IMR-90 (cell line): ENCODE measurements at regions not wholly inside any gene's neighbourhood (a gene's known extent, or its start where the extent isn't known, plus 50 kb on each side); places are given as distances from the start of the nearest gene placed in this dataset.

Experiments used
- ATAC-seq: fragments of 200-7000 bp; cut with Tn5 transposase; 2 replicates; pipeline ENCODE4 v1.9.1; 2020; ENCODE audit warnings: low read depth, mild to moderate bottlenecking, moderate library complexity
- BruUV-seq: library from RNA; stranded (reverse); fragments of 400-500 nt; replicated peaks from 2 replicates; lab custom pipeline; 2021; lab: Mats Ljungman, UMichigan
- CTCF ChIA-PET: fragments of 300-600 bp; formaldehyde crosslinking; extraction: SDS; loops from one replicate; lab custom pipeline; 2021; ENCODE audit warnings: antibody characterized with exemption; lab: Yijun Ruan, JAX
- POLR2A ChIA-PET: fragments of 300-600 bp; sonication (Branson Sonifier 250); formaldehyde crosslinking; loops from one replicate; lab custom pipeline; 2022; ENCODE audit warnings: antibody characterized with exemption; ENCODE audit not compliant: unreplicated experiment; lab: Charles Lee
- DNase-seq: peaks from one replicate; pipeline ENCODE4 v3.0.0; 2013
- H2AFZ ChIP-seq: replicated peaks from 2 replicates; pipeline ENCODE3; 2013; ENCODE audit warnings: low read length, mild to moderate bottlenecking; ENCODE audit not compliant: poor library complexity
- H2AK5ac ChIP-seq: 2 replicates; pipeline ENCODE4 v1.6.1; 2013; ENCODE audit warnings: low read depth, low read length, inconsistent platforms
- H2AK9ac ChIP-seq: replicated peaks from 2 replicates; pipeline ENCODE3; 2013; ENCODE audit warnings: mild to moderate bottlenecking, low read depth, low read length, moderate library complexity; ENCODE audit not compliant: poor library complexity
- H2BK120ac ChIP-seq: 2 replicates; pipeline ENCODE4 v1.6.1; 2013; ENCODE audit warnings: low read depth, low read length, inconsistent platforms
- H2BK15ac ChIP-seq: 3 replicates; pipeline ENCODE4 v1.6.1; 2013; ENCODE audit warnings: low read depth, low read length, inconsistent platforms
- H2BK20ac ChIP-seq: 2 replicates; pipeline ENCODE4 v1.6.1; 2013; ENCODE audit warnings: low read depth, mild to moderate bottlenecking, inconsistent platforms, low read length, moderate library complexity
- H2BK5ac ChIP-seq: 2 replicates; pipeline ENCODE4 v1.6.1; 2013; ENCODE audit warnings: mild to moderate bottlenecking, low read depth, low read length, inconsistent platforms; ENCODE audit not compliant: poor library complexity, severe bottlenecking
- H3K14ac ChIP-seq: replicated peaks from 2 replicates; pipeline ENCODE4 v1.6.1; 2013; ENCODE audit warnings: low read depth, low read length, inconsistent platforms
- H3K18ac ChIP-seq: 2 replicates; pipeline ENCODE4 v1.6.1; 2013; ENCODE audit warnings: low read depth, low read length, control low read depth
- H3K23ac ChIP-seq: 2 replicates; pipeline ENCODE4 v1.6.1; 2013; ENCODE audit warnings: low read depth, low read length, inconsistent platforms
- H3K27ac ChIP-seq: 2 replicates; pipeline ENCODE4 v1.5.1; 2013; ENCODE audit warnings: mild to moderate bottlenecking, control low read depth, low read length; ENCODE audit not compliant: insufficient read depth
- H3K27me3 ChIP-seq: 2 replicates; pipeline ENCODE4 v1.6.1; 2013; ENCODE audit warnings: low read length; ENCODE audit not compliant: control insufficient read depth, insufficient read depth
- H3K36me3 ChIP-seq: 2 replicates; pipeline ENCODE4 v1.6.1; 2013; ENCODE audit warnings: low read length, mixed read lengths; ENCODE audit not compliant: control insufficient read depth, insufficient read depth
- H3K4ac ChIP-seq: 2 replicates; pipeline ENCODE4 v1.6.1; 2013; ENCODE audit warnings: low read depth, low read length, inconsistent platforms
- H3K4me1 ChIP-seq: 2 replicates; pipeline ENCODE4 v1.6.1; 2013; ENCODE audit warnings: low read length, mixed read lengths; ENCODE audit not compliant: control insufficient read depth, insufficient read depth
- H3K4me2 ChIP-seq: 2 replicates; pipeline ENCODE4 v1.6.1; 2013; ENCODE audit warnings: low read depth, mild to moderate bottlenecking, control low read depth, low read length, moderate library complexity
- H3K4me3 ChIP-seq: 2 replicates; pipeline ENCODE4 v1.5.1; 2013; ENCODE audit warnings: low read depth, mild to moderate bottlenecking, control low read depth, low read length, moderate library complexity; ENCODE audit not compliant: insufficient read depth
- H3K56ac ChIP-seq: 2 replicates; pipeline ENCODE4 v1.6.1; 2013; ENCODE audit warnings: low read length, inconsistent platforms; ENCODE audit not compliant: insufficient read depth; ENCODE audit errors: extremely low read depth
- H3K79me1 ChIP-seq, 2 experiments: 2 replicates each; pipeline ENCODE4 v1.6.1; 2013; ENCODE audit warnings: low read length in 2 of 2, inconsistent platforms in 1 of 2, low read depth in 1 of 2
- H3K9ac ChIP-seq: 2 replicates; pipeline ENCODE4 v1.6.1; 2013; ENCODE audit warnings: low read depth, low read length, control low read depth
- H3K9me1 ChIP-seq: 2 replicates; pipeline ENCODE4 v1.6.1; 2013; ENCODE audit warnings: low read length, inconsistent platforms; ENCODE audit not compliant: insufficient read depth
- H3K9me3 ChIP-seq: 2 replicates; pipeline ENCODE4 v1.6.1; 2013; ENCODE audit warnings: low read length; ENCODE audit not compliant: control insufficient read depth, insufficient read depth
- H4K20me1 ChIP-seq: 2 replicates; pipeline ENCODE4 v1.6.1; 2013; ENCODE audit warnings: low read length, inconsistent platforms; ENCODE audit not compliant: insufficient read depth
- H4K5ac ChIP-seq: 2 replicates; pipeline ENCODE4 v1.6.1; 2013; ENCODE audit warnings: mild to moderate bottlenecking, low read depth, low read length, control low read depth
- H4K8ac ChIP-seq, 2 experiments: 2 replicates each; pipeline ENCODE4 v1.6.1; 2013; ENCODE audit warnings: low read depth in 2 of 2, low read length in 2 of 2, control low read depth in 1 of 2, inconsistent platforms in 1 of 2
- H4K91ac ChIP-seq: 2 replicates; pipeline ENCODE4 v1.6.1; 2013; ENCODE audit warnings: low read depth, low read length, inconsistent platforms; ENCODE audit not compliant: insufficient read depth
- BHLHE40 ChIP-seq: fragments of 150-350 bp; IDR thresholded peaks from 2 replicates; pipeline ENCODE4 v1.6.1; 2016; ENCODE audit warnings: mild to moderate bottlenecking, low read depth, low read length
- CEBPB ChIP-seq: IDR thresholded peaks from 2 replicates; pipeline ENCODE4 v1.6.1; 2012; ENCODE audit warnings: low read depth, low read length, improper control_type of control experiment
- CHD1 ChIP-seq: IDR thresholded peaks from 2 replicates; pipeline ENCODE4 v1.6.1; 2012; ENCODE audit warnings: low read depth, low read length, improper control_type of control experiment
- FOS ChIP-seq: fragments of 150-350 bp; IDR thresholded peaks from 2 replicates; pipeline ENCODE4 v1.6.1; 2016; ENCODE audit warnings: low read depth, low read length
- MAZ ChIP-seq: IDR thresholded peaks from 2 replicates; pipeline ENCODE4 v1.6.1; 2012; ENCODE audit warnings: low read depth, mild to moderate bottlenecking, low read length, improper control_type of control experiment, moderate library complexity, borderline replicate concordance
- RCOR1 ChIP-seq: IDR thresholded peaks from 2 replicates; pipeline ENCODE4 v1.6.1; 2012; ENCODE audit warnings: mild to moderate bottlenecking, low read length, improper control_type of control experiment; ENCODE audit not compliant: insufficient replicate concordance
- RFX5 ChIP-seq: IDR thresholded peaks from 2 replicates; pipeline ENCODE4 v1.8.0; 2012; ENCODE audit warnings: low read depth, mild to moderate bottlenecking, low read length, moderate library complexity
- WGBS, 2 experiments: methylation state at CpG; one replicate each; pipeline versions ENCODE4 v1.1.5 to v1.1.7; 2013; ENCODE audit warnings: missing lambda C conversion rate in 2 of 2; ENCODE audit not compliant: insufficient read length in 1 of 2; ENCODE audit errors: extremely low coverage in 2 of 2; 5-methylcytosine and 5-hydroxymethylcytosine counted together
- dilution Hi-C: fragments of 300-500 bp; cut with HindIII; formaldehyde crosslinking; loops from one replicate; pipeline ENCODE4 v1.14.3; 2018; ENCODE audit warnings: low sequenced_read_pairs; ENCODE audit not compliant: unreplicated experiment
- in situ Hi-C: fragments of 300-500 bp; cut with MboI; formaldehyde crosslinking; loops from 3 replicates; pipeline ENCODE4 v1.14.3; 2019; ENCODE audit warnings: low sequenced_read_pairs, inconsistent platforms, mixed read lengths
- intact Hi-C: fragments of 100-400 bp; cut with micrococcal nuclease; formaldehyde crosslinking; loops from 2 replicates; pipeline ENCODE4 v1.10.0; 2022
- TF ChIP-seq, protein P1 (sequence below): fragments of 150-350 bp; IDR thresholded peaks from 2 replicates; pipeline ENCODE4 v1.6.1; 2016; ENCODE audit warnings: low read depth, mild to moderate bottlenecking, low read length, moderate library complexity, borderline replicate concordance
- TF ChIP-seq, protein P2 (sequence below): conservative IDR thresholded peaks from 2 replicates; pipeline ENCODE4 v1.5.1; 2012; ENCODE audit warnings: mild to moderate bottlenecking, low read depth, low read length, improper control_type of control experiment
- TF ChIP-seq, protein P3 (sequence below): fragments of 150-350 bp; IDR thresholded peaks from 2 replicates; pipeline ENCODE4 v1.6.1; 2017; ENCODE audit warnings: mild to moderate bottlenecking, antibody characterized with exemption, low read length, low read depth

DNA sequence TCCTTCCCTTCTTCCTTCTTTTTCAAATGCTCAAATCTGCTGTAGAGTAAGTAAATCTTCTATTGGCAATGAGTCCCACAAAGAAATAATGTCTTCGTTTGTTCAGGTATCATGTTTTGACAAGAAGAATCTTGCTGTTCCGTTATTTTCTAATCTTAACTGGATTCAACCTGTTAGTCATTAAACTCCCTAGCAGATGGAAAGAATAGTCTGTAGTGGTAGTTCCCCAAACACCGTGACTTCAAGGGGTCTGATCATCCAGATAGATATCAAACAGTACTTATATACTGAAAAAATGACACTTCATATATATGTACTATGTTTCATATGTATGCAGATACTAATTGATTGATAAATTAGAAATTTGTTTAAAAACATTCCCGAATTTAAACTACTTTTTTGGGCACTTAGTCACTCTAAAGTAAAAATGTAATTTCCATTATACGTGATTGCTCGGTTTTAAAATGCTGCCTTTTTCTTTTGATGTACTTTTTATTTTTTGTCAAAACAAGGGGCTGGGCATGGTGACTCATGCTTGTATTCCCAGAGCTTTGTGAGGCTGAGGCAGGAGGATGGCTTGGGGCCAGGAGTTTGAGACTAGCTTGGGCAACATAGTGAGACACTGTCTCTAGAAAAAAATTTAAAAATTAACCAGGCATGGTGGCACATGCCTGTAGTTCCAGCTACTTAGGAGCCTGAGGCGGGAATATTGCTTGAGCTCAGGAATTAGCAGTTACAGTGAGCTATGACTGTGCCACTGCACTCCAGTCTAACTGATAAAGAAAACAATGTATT lies 335.7 kb upstream of the SNX7 start:
- Histone ChIP-seq H3K18ac (peak overlapping the region; percentile 52), H2BK5ac (peak overlapping the region; percentile 58), H3K4me2 (no peak overlapping the region), H2AK9ac (no peak overlapping the region), H2BK120ac (peak overlapping the region; percentile 76), H3K4me1 (peaks cover 20% of the 10 kb centered on the region), H3K23ac (no peak overlapping the region; the same call in 1 of the 2 replicates), H3K4ac (peak overlapping the region; percentile 52; the same call in 1 of the 2 replicates), H4K8ac (peak overlapping the region in 1 of 2 experiments; percentile 79; a peak in 2 of 4 replicates), H3K27me3 (no peaks in the 10 kb centered on the region), H3K9me3 (no peaks in the 10 kb centered on the region), H3K9ac (no peak overlapping the region), H3K79me1 (no peaks in the 10 kb centered on the region), H4K20me1 (no peaks in the 10 kb centered on the region), H3K56ac (no peak overlapping the region), H3K4me3 (no peak overlapping the region), H2AFZ (no peak overlapping the region), H2BK20ac (peak overlapping the region; percentile 83), H3K27ac (peak overlapping the region; percentile 9; the same call in 1 of the 2 replicates), H3K9me1 (peaks cover 4% of the 10 kb centered on the region), H2AK5ac (peak overlapping the region; percentile 82; the same call in 1 of the 2 replicates), H2BK15ac (peak overlapping the region; percentile 82; the same call in 2 of the 3 replicates), H3K14ac (peak overlapping the region; percentile 61; the same call in 1 of the 2 replicates), H4K5ac (peak overlapping the region; percentile 19; the same call in 1 of the 2 replicates), H3K36me3 (no peaks in the 10 kb centered on the region), H4K91ac (no peak overlapping the region)
- POLR2A ChIA-PET: no interaction called here
- intact Hi-C loops: no loop called here
- in situ Hi-C loops: no loop called here
- ATAC-seq: no peak
- TF ChIP-seq RCOR1: no peak
- TF ChIP-seq CHD1: no peak
- TF ChIP-seq BHLHE40: 0 out of 2 replicates have a peak, but pooled peaks have one; percentile 13
- TF ChIP-seq RFX5: no peak
- peak; percentile 75 for TF ChIP-seq CEBPB
- TF ChIP-seq, protein P1, sequence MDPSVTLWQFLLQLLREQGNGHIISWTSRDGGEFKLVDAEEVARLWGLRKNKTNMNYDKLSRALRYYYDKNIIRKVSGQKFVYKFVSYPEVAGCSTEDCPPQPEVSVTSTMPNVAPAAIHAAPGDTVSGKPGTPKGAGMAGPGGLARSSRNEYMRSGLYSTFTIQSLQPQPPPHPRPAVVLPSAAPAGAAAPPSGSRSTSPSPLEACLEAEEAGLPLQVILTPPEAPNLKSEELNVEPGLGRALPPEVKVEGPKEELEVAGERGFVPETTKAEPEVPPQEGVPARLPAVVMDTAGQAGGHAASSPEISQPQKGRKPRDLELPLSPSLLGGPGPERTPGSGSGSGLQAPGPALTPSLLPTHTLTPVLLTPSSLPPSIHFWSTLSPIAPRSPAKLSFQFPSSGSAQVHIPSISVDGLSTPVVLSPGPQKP: no peak
- TF ChIP-seq, protein P2, sequence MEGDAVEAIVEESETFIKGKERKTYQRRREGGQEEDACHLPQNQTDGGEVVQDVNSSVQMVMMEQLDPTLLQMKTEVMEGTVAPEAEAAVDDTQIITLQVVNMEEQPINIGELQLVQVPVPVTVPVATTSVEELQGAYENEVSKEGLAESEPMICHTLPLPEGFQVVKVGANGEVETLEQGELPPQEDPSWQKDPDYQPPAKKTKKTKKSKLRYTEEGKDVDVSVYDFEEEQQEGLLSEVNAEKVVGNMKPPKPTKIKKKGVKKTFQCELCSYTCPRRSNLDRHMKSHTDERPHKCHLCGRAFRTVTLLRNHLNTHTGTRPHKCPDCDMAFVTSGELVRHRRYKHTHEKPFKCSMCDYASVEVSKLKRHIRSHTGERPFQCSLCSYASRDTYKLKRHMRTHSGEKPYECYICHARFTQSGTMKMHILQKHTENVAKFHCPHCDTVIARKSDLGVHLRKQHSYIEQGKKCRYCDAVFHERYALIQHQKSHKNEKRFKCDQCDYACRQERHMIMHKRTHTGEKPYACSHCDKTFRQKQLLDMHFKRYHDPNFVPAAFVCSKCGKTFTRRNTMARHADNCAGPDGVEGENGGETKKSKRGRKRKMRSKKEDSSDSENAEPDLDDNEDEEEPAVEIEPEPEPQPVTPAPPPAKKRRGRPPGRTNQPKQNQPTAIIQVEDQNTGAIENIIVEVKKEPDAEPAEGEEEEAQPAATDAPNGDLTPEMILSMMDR: no peak
- peak; percentile 52; the same call in 1 of the 2 replicates for TF ChIP-seq FOS
- TF ChIP-seq, protein P3, sequence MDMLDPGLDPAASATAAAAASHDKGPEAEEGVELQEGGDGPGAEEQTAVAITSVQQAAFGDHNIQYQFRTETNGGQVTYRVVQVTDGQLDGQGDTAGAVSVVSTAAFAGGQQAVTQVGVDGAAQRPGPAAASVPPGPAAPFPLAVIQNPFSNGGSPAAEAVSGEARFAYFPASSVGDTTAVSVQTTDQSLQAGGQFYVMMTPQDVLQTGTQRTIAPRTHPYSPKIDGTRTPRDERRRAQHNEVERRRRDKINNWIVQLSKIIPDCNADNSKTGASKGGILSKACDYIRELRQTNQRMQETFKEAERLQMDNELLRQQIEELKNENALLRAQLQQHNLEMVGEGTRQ: no peak
- no peak for TF ChIP-seq MAZ
- dilution Hi-C loops: no loop called here
- CTCF ChIA-PET: no interaction called here
- BruUV-seq: no TSS peak
- WGBS, 2 experiments: no CpG with 5 or more reads among the region's 7 CpGs
- peak; percentile 86 for DNase-seq
